ENCODE measurements at regions not wholly inside any gene's neighbourhood (a gene's known extent, or its start where the extent isn't known, plus 50 kb on each side); places are given as distances from the start of the nearest gene placed in this dataset.

GRCh38 chr2:187264612-187265011 lies 183.4 kb downstream of the CALCRL start:
- Histone ChIP-seq H2BK5ac (ENCODE audit: low read depth, low read length, poor library complexity) (no peak overlapping the region), H3K4me2 (ENCODE audit: low read length) (no peak overlapping the region), H3K79me2 (ENCODE audit: control insufficient read depth, insufficient read depth, low read length, poor library complexity) (no peaks in the 10 kb centered on the region), H3K4ac (ENCODE audit: low read depth, low read length) (no peak overlapping the region), H2AK5ac (ENCODE audit: low read length) (no peak overlapping the region), H3K79me1 (ENCODE audit: low read length) (no peaks in the 10 kb centered on the region), H3K9me3 (ENCODE audit: insufficient read depth, low read depth, low read length) (no peaks in the 10 kb centered on the region), H2AFZ (ENCODE audit: insufficient read depth, low read length, poor library complexity) (no peak overlapping the region), H3K23ac (ENCODE audit: low read length) (no peak overlapping the region), H3K27ac (ENCODE audit: low read depth, low read length) (no peak overlapping the region), H4K12ac (ENCODE audit: low read depth, low read length) (no peak overlapping the region), H3K9ac (ENCODE audit: low read length) (no peak overlapping the region), H3K18ac (ENCODE audit: low read length) (no peak overlapping the region), H3K36me3 (ENCODE audit: control insufficient read depth in 1 of 2, insufficient read depth in 2 of 2, low read length in 2 of 2) (no peaks in the 10 kb centered on the region), H3K4me3 (ENCODE audit: low read depth, low read length) (no peak overlapping the region), H4K8ac (ENCODE audit: low read depth, low read length) (no peak overlapping the region), H2BK120ac (ENCODE audit: insufficient read depth, low read length, poor library complexity) (no peak overlapping the region), H3K14ac (ENCODE audit: low read length) (no peak overlapping the region), H2BK12ac (ENCODE audit: low read length) (no peak overlapping the region), H4K91ac (ENCODE audit: low read depth, low read length) (no peak overlapping the region), H3K4me1 (ENCODE audit: control insufficient read depth in 1 of 2, insufficient read depth in 2 of 2, low read length in 2 of 2) (no peaks in the 10 kb centered on the region), H3K27me3 (ENCODE audit: insufficient read depth, low read length) (no peaks in the 10 kb centered on the region)
- DNase-seq: no peak
- no CpG with 5 or more reads among the region's 1 CpG for WGBS (ENCODE audit: extremely low coverage, insufficient coverage, insufficient read length)

- no peak overlapping the region for H2BK120ac ChIP-seq (ENCODE audit: insufficient read depth, low read length, poor library complexity)
- no peak overlapping the region for H3K4me2 ChIP-seq (ENCODE audit: low read length)
- no peaks in the 10 kb centered on the region for H3K4me1 ChIP-seq (ENCODE audit: control insufficient read depth in 1 of 2, insufficient read depth in 2 of 2, low read length in 2 of 2)
- no peak overlapping the region for H4K12ac ChIP-seq (ENCODE audit: low read depth, low read length)
- H2BK12ac ChIP-seq (ENCODE audit: low read length): no peak overlapping the region
- H3K14ac ChIP-seq (ENCODE audit: low read length): no peak overlapping the region
- no CpG with 5 or more reads among the region's 9 CpGs for WGBS (ENCODE audit: extremely low coverage, insufficient coverage, insufficient read length)
- peak overlapping the region; percentile 53 for H3K9ac ChIP-seq (ENCODE audit: low read length)
- H3K18ac ChIP-seq (ENCODE audit: low read length): no peak overlapping the region
- no peaks in the 10 kb centered on the region for H3K27me3 ChIP-seq (ENCODE audit: insufficient read depth, low read length)
- H3K79me1 ChIP-seq (ENCODE audit: low read length): no peaks in the 10 kb centered on the region
- H4K8ac ChIP-seq (ENCODE audit: low read depth, low read length): no peak overlapping the region
- H3K23ac ChIP-seq (ENCODE audit: low read length): no peak overlapping the region
- DNase-seq: no peak
- no peaks in the 10 kb centered on the region for H3K36me3 ChIP-seq (ENCODE audit: control insufficient read depth in 1 of 2, insufficient read depth in 2 of 2, low read length in 2 of 2)
- H4K91ac ChIP-seq (ENCODE audit: low read depth, low read length): no peak overlapping the region
- H2BK5ac ChIP-seq (ENCODE audit: low read depth, low read length, poor library complexity): no peak overlapping the region
- H2AFZ ChIP-seq (ENCODE audit: insufficient read depth, low read length, poor library complexity): no peak overlapping the region
- H3K4me3 ChIP-seq (ENCODE audit: low read depth, low read length): no peak overlapping the region
- H3K79me2 ChIP-seq (ENCODE audit: control insufficient read depth, insufficient read depth, low read length, poor library complexity): no peaks in the 10 kb centered on the region
- no peaks in the 10 kb centered on the region for H3K9me3 ChIP-seq (ENCODE audit: insufficient read depth, low read depth, low read length)
- H3K27ac ChIP-seq (ENCODE audit: low read depth, low read length): no peak overlapping the region
- no peak overlapping the region for H2AK5ac ChIP-seq (ENCODE audit: low read length)
- H3K4ac ChIP-seq (ENCODE audit: low read depth, low read length): no peak overlapping the region
These were observed 184.1 kb downstream of the CALCRL start for GRCh38 chr2:187263675-187264560.

GRCh38 chr2:187261705-187262104 lies 186.3 kb downstream of the CALCRL start:
- Histone ChIP-seq H2BK120ac (ENCODE audit: insufficient read depth, low read length, poor library complexity) (no peak overlapping the region), H3K14ac (ENCODE audit: low read length) (no peak overlapping the region), H3K27ac (ENCODE audit: low read depth, low read length) (no peak overlapping the region), H3K4me2 (ENCODE audit: low read length) (no peak overlapping the region), H3K18ac (ENCODE audit: low read length) (no peak overlapping the region), H3K23ac (ENCODE audit: low read length) (no peak overlapping the region), H2BK12ac (ENCODE audit: low read length) (no peak overlapping the region), H3K36me3 (ENCODE audit: control insufficient read depth in 1 of 2, insufficient read depth in 2 of 2, low read length in 2 of 2) (no peaks in the 10 kb centered on the region), H3K9me3 (ENCODE audit: insufficient read depth, low read depth, low read length) (no peaks in the 10 kb centered on the region), H3K4me3 (ENCODE audit: low read depth, low read length) (no peak overlapping the region), H3K79me2 (ENCODE audit: control insufficient read depth, insufficient read depth, low read length, poor library complexity) (no peaks in the 10 kb centered on the region), H3K4ac (ENCODE audit: low read depth, low read length) (no peak overlapping the region), H3K79me1 (ENCODE audit: low read length) (no peaks in the 10 kb centered on the region), H3K27me3 (ENCODE audit: insufficient read depth, low read length) (no peaks in the 10 kb centered on the region), H4K12ac (ENCODE audit: low read depth, low read length) (no peak overlapping the region), H2BK5ac (ENCODE audit: low read depth, low read length, poor library complexity) (no peak overlapping the region), H3K4me1 (ENCODE audit: control insufficient read depth in 1 of 2, insufficient read depth in 2 of 2, low read length in 2 of 2) (no peaks in the 10 kb centered on the region), H2AFZ (ENCODE audit: insufficient read depth, low read length, poor library complexity) (no peak overlapping the region), H2AK5ac (ENCODE audit: low read length) (no peak overlapping the region), H4K91ac (ENCODE audit: low read depth, low read length) (no peak overlapping the region), H4K8ac (ENCODE audit: low read depth, low read length) (no peak overlapping the region), H3K9ac (ENCODE audit: low read length) (no peak overlapping the region)
- WGBS (ENCODE audit: extremely low coverage, insufficient coverage, insufficient read length): no CpG with 5 or more reads among the region's 1 CpG
- DNase-seq: no peak

GRCh38 chr2:187252063-187252462 lies 196.0 kb downstream of the CALCRL start:
- Histone ChIP-seq H2BK5ac (ENCODE audit: low read depth, low read length, poor library complexity) (no peak overlapping the region), H3K23ac (ENCODE audit: low read length) (no peak overlapping the region), H3K4me1 (ENCODE audit: control insufficient read depth in 1 of 2, insufficient read depth in 2 of 2, low read length in 2 of 2) (no peaks in the 10 kb centered on the region), H3K9ac (ENCODE audit: low read length) (no peak overlapping the region), H3K4ac (ENCODE audit: low read depth, low read length) (no peak overlapping the region), H3K4me2 (ENCODE audit: low read length) (no peak overlapping the region), H3K4me3 (ENCODE audit: low read depth, low read length) (no peak overlapping the region), H3K79me2 (ENCODE audit: control insufficient read depth, insufficient read depth, low read length, poor library complexity) (no peaks in the 10 kb centered on the region), H2BK12ac (ENCODE audit: low read length) (no peak overlapping the region), H3K18ac (ENCODE audit: low read length) (no peak overlapping the region), H2AFZ (ENCODE audit: insufficient read depth, low read length, poor library complexity) (no peak overlapping the region), H3K14ac (ENCODE audit: low read length) (no peak overlapping the region), H3K79me1 (ENCODE audit: low read length) (no peaks in the 10 kb centered on the region), H3K9me3 (ENCODE audit: insufficient read depth, low read depth, low read length) (no peaks in the 10 kb centered on the region), H4K12ac (ENCODE audit: low read depth, low read length) (no peak overlapping the region), H3K27ac (ENCODE audit: low read depth, low read length) (no peak overlapping the region), H3K36me3 (ENCODE audit: control insufficient read depth in 1 of 2, insufficient read depth in 2 of 2, low read length in 2 of 2) (no peaks in the 10 kb centered on the region), H2AK5ac (ENCODE audit: low read length) (no peak overlapping the region), H4K91ac (ENCODE audit: low read depth, low read length) (no peak overlapping the region), H3K27me3 (ENCODE audit: insufficient read depth, low read length) (no peaks in the 10 kb centered on the region), H2BK120ac (ENCODE audit: insufficient read depth, low read length, poor library complexity) (no peak overlapping the region), H4K8ac (ENCODE audit: low read depth, low read length) (no peak overlapping the region)
- no CpG with 5 or more reads among the region's 10 CpGs for whole genome bisulfite sequencing (ENCODE audit: extremely low coverage, insufficient coverage, insufficient read length)
- no peak for DNase-seq
